DMS 273 (cell line): ENCODE measurements at regions not wholly inside any gene's neighbourhood (a gene's known extent, or its start where the extent isn't known, plus 50 kb on each side); places are given as distances from the start of the nearest gene placed in this dataset.

ENCODE experiments used
- DNase-seq: peaks from one replicate; lab custom pipeline; 2025; ENCODE audit not compliant: unreplicated experiment; lab: John Stamatoyannopoulos, UW

DNA sequence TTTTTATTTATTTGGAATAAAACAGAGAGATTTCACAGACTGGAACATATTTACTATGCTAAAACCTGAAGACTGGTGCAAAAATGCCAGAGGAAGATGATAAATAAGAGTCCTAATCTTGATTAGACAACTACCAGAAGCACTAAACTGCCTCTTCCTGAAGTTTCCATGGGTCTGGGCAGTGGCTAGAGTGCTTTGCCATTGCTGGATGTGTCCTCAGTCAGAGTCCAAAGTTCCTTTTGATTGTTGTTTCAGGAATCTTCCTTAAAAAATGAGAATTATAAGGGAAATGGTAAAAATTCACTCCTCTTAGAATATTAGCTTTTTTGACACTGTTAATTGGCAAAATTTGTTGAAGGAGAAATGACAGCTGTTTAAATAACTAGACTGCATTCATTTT is 86.3 kb upstream of the AHR start:
- no peak for DNase-seq

DNA sequence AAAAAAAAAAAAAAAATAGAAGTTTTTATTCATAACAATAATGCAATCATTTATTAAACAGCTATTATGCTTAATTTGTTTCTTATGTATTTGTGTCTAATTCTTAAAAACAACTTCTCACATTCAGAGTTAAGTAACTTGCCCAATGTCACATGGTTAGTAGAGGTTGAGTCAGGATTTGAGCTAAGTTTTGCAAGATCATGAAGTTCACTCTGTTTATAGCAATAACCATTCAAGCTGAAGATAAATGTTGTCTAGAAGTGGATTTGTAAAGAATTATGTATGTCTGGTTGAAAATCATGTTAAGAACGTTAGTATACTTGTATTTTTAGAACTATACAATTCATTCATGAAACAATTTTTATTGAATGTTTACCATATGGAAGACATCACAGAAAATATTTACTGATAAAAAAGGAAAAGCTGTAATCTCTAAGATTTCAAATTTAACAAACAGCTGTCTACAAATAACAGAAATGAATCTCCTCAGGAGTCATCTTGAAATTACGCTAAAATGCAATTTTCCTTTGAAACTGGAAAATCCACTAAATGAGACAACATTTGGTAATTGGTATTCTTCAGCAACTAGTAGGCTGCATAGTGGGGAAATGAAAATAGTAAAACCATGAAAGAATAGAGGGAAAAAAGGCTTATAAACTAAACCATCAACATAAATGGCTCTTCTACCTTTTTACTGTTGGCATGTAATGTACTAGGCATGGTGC is 70.5 kb upstream of the AHR start:
- DNase-seq = no peak

- no peak for DNase-seq
Observed at GRCh38 chr7:17229228-17229627, 69.2 kb upstream of the AHR start.

- no peak for DNase-seq
Observed at GRCh38 chr7:17230099-17230807, 68.2 kb upstream of the AHR start.

GRCh38 chr7:17233603-17234002 is 64.8 kb upstream of the AHR start:
- no peak for DNase-seq

GRCh38 chr7:17234030-17234397 is 64.4 kb upstream of the AHR start:
- DNase-seq = no peak

GRCh38 chr7:17234398-17235031 is 63.9 kb upstream of the AHR start:
- DNase-seq = no peak

DNA sequence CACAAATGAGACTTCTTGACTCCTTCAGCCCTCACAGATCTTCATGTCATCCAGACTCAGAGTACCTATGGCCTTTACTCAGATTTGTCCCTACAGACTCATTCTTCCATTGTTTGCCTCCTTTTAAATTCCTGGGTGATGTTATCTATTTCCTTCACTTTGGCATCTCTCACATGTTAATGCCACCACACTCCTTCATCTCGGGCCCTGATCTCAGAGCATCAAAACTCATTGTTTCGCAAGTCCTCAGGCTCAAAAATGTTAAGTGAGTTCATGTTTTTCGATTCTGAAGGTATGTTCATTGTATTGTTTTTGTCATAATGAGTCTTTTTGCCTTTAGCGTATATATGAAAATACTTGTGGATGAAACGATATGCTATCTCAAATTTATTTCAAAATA is 62.3 kb upstream of the AHR start:
- DNase-seq = no peak

DNA sequence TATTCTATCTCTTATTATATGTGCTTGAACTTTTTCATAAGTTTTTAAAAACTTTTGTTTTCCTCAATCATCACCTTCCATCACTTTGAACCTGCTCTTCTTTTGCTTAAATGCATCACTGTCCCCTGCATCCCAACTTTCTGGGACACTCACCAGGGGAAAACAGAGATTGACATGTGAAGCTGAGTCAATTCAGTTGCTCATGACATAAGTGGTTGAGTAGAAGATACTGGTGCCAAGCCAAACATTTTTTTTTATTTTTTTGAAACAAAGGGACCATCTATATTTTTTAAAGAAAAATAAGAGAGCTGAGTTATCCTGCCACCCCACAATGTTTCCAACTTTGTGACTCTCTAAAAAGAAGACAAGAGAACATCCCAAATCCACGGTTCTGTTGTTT is 61.8 kb upstream of the AHR start:
- DNase-seq = no peak

DNA sequence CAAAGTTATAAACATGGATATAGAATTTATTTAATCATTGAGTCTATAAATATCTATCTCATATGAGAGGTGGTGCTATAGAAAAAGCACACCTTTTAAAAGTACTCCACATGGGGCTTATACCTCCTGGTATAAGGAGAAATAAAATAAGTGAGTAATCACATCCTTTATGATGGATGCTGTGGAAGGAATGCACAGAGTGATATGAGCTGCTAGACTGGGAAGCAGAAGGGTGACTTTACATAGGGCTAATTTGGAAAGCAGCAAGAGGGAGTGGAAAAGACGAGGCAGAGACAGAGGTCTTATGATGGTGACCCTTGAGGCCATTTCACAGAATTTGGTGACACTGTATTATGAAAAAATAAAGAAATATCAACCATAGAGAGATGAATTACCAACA is 59.4 kb upstream of the AHR start:
- DNase-seq = no peak

- DNase-seq = no peak
Observed at GRCh38 chr7:17239683-17240521, 58.5 kb upstream of the AHR start.

GRCh38 chr7:17242504-17242903 is 55.9 kb upstream of the AHR start:
- no peak for DNase-seq

DNA sequence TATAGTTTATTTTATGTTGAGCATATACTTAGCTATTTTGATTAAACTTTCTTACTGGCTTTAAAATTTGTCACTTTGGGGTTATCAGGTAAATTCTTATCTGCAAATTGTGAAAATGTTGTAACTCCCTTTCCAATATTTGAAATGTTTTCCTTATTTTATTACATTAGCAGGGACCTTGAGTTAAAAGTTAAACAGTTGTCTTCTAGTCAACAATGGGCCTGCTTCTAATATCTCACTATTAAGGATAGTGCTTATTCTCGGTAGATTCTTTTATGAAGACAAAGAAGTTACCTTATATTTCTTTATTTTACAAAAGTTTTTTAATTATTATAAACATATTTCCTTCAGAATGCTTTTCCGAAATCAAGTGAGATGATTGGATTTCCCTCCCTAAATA is 53.7 kb upstream of the AHR start:
- DNase-seq = no peak

DNA sequence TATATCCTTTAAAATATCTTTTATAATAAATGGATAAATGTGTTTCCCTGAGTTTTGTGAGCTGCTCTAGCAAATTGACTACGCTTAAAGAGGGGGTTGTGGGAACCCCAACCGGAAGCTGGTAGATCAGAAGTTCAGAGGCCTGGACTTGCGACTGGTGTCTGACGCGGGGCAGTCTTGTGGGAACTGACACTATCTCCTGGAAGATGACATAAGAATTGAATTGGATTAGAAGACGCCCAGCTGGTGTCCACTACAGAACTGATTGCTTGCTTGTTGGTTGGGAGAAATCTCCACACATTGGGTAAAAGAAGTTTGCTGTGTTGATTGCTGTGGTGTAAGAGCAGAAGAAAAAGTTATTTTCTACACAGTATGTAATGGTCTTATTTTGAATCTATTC is 51.1 kb upstream of the AHR start:
- DNase-seq = no peak

DNA sequence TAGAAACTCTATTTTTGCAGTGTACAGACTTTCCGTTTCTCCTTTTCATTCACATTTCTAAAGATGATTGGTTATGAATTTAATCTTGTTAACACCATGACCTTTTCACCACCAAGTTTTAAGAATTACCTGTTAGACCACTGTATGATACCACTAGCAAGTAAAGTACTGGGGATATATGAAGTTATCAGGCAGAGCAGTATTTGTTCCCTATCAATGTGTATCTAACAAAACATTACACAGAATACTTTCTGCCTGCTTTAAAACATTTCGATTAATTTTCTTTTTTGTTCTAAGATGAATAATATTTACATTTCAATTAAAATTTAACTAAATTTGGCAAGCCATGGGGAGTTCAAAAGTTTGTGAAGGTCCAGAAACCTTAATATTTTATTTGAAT is 49.9 kb upstream of the AHR start:
- DNase-seq = no peak
